Body of pancreas (tissue), 4 donors: ENCODE measurements at regions not wholly inside any gene's neighbourhood (a gene's known extent, or its start where the extent isn't known, plus 50 kb on each side); places are given as distances from the start of the nearest gene placed in this dataset.

Experiments
- ATAC-seq: fragments of 150-250 bp; one replicate; pipeline ENCODE4 v1.9.1; 2016
- DNase-seq, 4 donors: peaks; one replicate each; pipeline ENCODE4 v3.0.0-alpha.2; 2019
- H3K27ac ChIP-seq, 4 donors: fragments of 200-600 bp; sonication (generic); 1 replicate in 3 of 4; 2 replicates in 1 of 4; pipeline versions ENCODE4 v1.5.1 to v1.6.1; 2016 to 2019; ENCODE audit warnings: mild to moderate bottlenecking in 1 of 4, mixed read lengths in 1 of 4, moderate library complexity in 1 of 4
- H3K27me3 ChIP-seq, 2 donors: fragments of 200-600 bp; sonication (generic); one replicate each; pipeline ENCODE4 v1.6.0; 2016; ENCODE audit warnings: mild to moderate bottlenecking in 1 of 2
- H3K36me3 ChIP-seq, 2 donors: fragments of 200-600 bp; sonication (generic); replicated peaks in 1 of 2; 2 replicates each; pipeline ENCODE4 v1.5.1; 2016; ENCODE audit warnings: low read depth in 2 of 2; ENCODE audit not compliant: insufficient read depth in 1 of 2
- H3K4me1 ChIP-seq: fragments of 200-600 bp; sonication (generic); one replicate; pipeline ENCODE4 v1.6.0; 2016
- H3K4me3 ChIP-seq, 2 donors: fragments of 200-600 bp; sonication (generic); 1 replicate in 1 of 2; 2 replicates in 1 of 2; pipeline ENCODE4 v1.5.1; 2016 to 2019
- H3K9me3 ChIP-seq, 3 donors: fragments of 200-600 bp; sonication (generic); 1 replicate in 2 of 3; 2 replicates in 1 of 3; pipeline ENCODE4 v1.5.1; 2016
- CTCF ChIP-seq, 7 experiments: fragments of 450-650 bp in 4 of 7; fragments of 200-600 bp in 3 of 7; sonication (generic) in 3 of 7; IDR thresholded peaks; one replicate each; pipeline ENCODE4 v1.5.1; 2016 to 2019; ENCODE audit warnings: antibody characterized with exemption in 7 of 7
- POLR2A ChIP-seq, 3 donors: fragments of 450-650 bp; IDR thresholded peaks; one replicate each; pipeline ENCODE4 v1.6.1; 2016; ENCODE audit warnings: antibody characterized with exemption in 3 of 3, mild to moderate bottlenecking in 2 of 3
- WGBS, 2 donors: methylation state at CpG; one replicate each; pipeline ENCODE4 v1.1.5; 2017; 5-methylcytosine and 5-hydroxymethylcytosine counted together
- intact Hi-C: fragments of 100-400 bp; cut with DNase I; formaldehyde crosslinking; loops from one replicate; pipeline ENCODE4 v1.15.1; 2023

GRCh38 chr10:107427016-107427415, 262.5 kb upstream of the SORCS1 start:
- Histone ChIP-seq H3K4me1 (no peaks in the 10 kb centered on the region), H3K27ac (no peak overlapping the region), H3K36me3 (no peaks in the 10 kb centered on the region), H3K4me3 (no peak overlapping the region), H3K9me3 (no peaks in the 10 kb centered on the region), H3K27me3 (no peaks in the 10 kb centered on the region)
- WGBS, 2 donors = 66 to 67% methylated on average over 5 of the region's 5 CpGs
- intact Hi-C loops = no loop called here
- no peak for ATAC-seq
- TF ChIP-seq CTCF (IDR thresholded peaks at IDR 0.05) (no peak), POLR2A (IDR thresholded peaks at IDR 0.05) (no peak)
- no peak for DNase-seq

GRCh38 chr10:107425931-107426553, 261.5 kb upstream of the SORCS1 start:
- ATAC-seq (no peak), DNase-seq (peak in 1 of 4 donors; percentile 4)
- Histone ChIP-seq H3K27me3 (no peaks in the 10 kb centered on the region), H3K36me3 (no peaks in the 10 kb centered on the region), H3K9me3 (no peaks in the 10 kb centered on the region), H3K27ac (no peak overlapping the region), H3K4me3 (no peak overlapping the region), H3K4me1 (no peaks in the 10 kb centered on the region)
- TF ChIP-seq CTCF (IDR thresholded peaks at IDR 0.05) = no peak
- TF ChIP-seq POLR2A (IDR thresholded peaks at IDR 0.05) = no peak
- intact Hi-C loops = no loop called here
- 43 to 44% methylated on average over 9 of the region's 9 CpGs for WGBS, 2 donors

GRCh38 chr10:107424628-107425027, 260.1 kb upstream of the SORCS1 start:
- intact Hi-C loops = no loop called here
- Histone ChIP-seq H3K27me3 (no peaks in the 10 kb centered on the region), H3K4me1 (no peaks in the 10 kb centered on the region), H3K36me3 (no peaks in the 10 kb centered on the region), H3K9me3 (no peaks in the 10 kb centered on the region), H3K27ac (no peak overlapping the region), H3K4me3 (no peak overlapping the region)
- TF ChIP-seq CTCF (IDR thresholded peaks at IDR 0.05) (no peak), POLR2A (IDR thresholded peaks at IDR 0.05) (no peak)
- WGBS, 2 donors = 57 to 64% methylated on average over 5 of the region's 5 CpGs
- ATAC-seq = no peak
- DNase-seq = no peak

- TF ChIP-seq POLR2A (IDR thresholded peaks at IDR 0.05) = no peak
- no peak for TF ChIP-seq CTCF (IDR thresholded peaks at IDR 0.05)
- 23 to 28% methylated on average over 3 of the region's 3 CpGs for WGBS, 2 donors
- H3K36me3 ChIP-seq = no peaks in the 10 kb centered on the region
- intact Hi-C loops = no loop called here
- no peaks in the 10 kb centered on the region for H3K4me1 ChIP-seq
- no peaks in the 10 kb centered on the region for H3K9me3 ChIP-seq
- no peak for ATAC-seq
- H3K27me3 ChIP-seq = no peaks in the 10 kb centered on the region
- H3K4me3 ChIP-seq = no peak overlapping the region
- no peak for DNase-seq
- H3K27ac ChIP-seq = no peak overlapping the region
Observed at GRCh38 chr10:107423903-107424302, 259.4 kb upstream of the SORCS1 start.

GRCh38 chr10:107422681-107423080, 258.2 kb upstream of the SORCS1 start:
- no peak for ATAC-seq
- 52 to 68% methylated on average over 2 of the region's 2 CpGs for WGBS, 2 donors
- Histone ChIP-seq H3K4me1 (no peaks in the 10 kb centered on the region), H3K36me3 (no peaks in the 10 kb centered on the region), H3K27ac (no peak overlapping the region), H3K4me3 (no peak overlapping the region), H3K27me3 (no peaks in the 10 kb centered on the region), H3K9me3 (no peaks in the 10 kb centered on the region)
- intact Hi-C loops = no loop called here
- no peak for DNase-seq
- no peak for TF ChIP-seq POLR2A (IDR thresholded peaks at IDR 0.05)
